ENCODE measurements at regions not wholly inside any gene's neighbourhood (a gene's known extent, or its start where the extent isn't known, plus 50 kb on each side); places are given as distances from the start of the nearest gene placed in this dataset.

GRCh38 chr2:12110074-12110473 is 363.6 kb downstream of the LPIN1 start:
- TF ChIP-seq POLR2A (IDR thresholded peaks at IDR 0.05) = no peak
- no peak for TF ChIP-seq CTCF (IDR thresholded peaks at IDR 0.05)

All from right lobe of liver (tissue), 4 donors.